ENCODE measurements at regions not wholly inside any gene's neighbourhood (a gene's known extent, or its start where the extent isn't known, plus 50 kb on each side); places are given as distances from the start of the nearest gene placed in this dataset.

DNA sequence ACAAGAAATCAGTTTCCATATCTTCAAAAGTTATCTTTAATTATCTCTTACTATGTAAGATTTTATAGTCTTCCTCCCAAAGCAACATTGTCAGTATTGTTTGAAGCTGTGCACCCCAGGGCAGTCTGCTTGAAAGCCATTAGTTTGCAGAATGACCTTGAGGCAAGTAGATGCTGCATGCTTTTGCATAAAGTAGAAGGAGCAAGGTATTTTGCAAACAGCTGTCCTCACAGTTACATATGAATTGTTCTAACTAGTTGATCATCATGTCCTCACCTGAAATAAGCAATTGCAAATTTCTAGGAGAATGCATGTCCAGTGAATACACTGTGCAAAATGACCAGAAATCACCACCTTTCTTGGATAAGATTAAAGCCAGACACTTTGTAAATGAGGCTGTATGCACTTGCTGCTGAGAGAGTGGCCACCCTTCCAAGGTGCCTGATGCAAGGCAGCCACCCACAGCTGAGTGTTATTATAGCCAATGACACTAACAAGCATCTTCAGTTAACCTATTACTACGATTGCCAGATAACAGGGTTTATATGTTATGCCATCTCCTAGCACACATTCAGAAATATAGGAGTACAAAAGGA, 730.0 kb upstream of the TMEM132C start:
- TF ChIP-seq POLR2AphosphoS5 (IDR thresholded peaks at IDR 0.05; ENCODE audit: low read depth) (no peak), REST (IDR thresholded peaks at IDR 0.05; ENCODE audit: unreplicated experiment) (no peak), JUNB (IDR thresholded peaks at IDR 0.05; ENCODE audit: unreplicated experiment) (no peak), EZH2 (IDR thresholded peaks at IDR 0.05; ENCODE audit: low read depth, unreplicated experiment) (no peak), CREB1 (CRISPR knock-in tag; IDR thresholded peaks at IDR 0.05; ENCODE audit: low read depth) (no peak), EZH2phosphoT487 (IDR thresholded peaks at IDR 0.05; ENCODE audit: unreplicated experiment) (no peak), ZNF114 (CRISPR knock-in tag; IDR thresholded peaks at IDR 0.05) (no peak), NANOG (IDR thresholded peaks at IDR 0.05; ENCODE audit: borderline replicate concordance) (no peak), ZNF331 (CRISPR knock-in tag; IDR thresholded peaks at IDR 0.05; ENCODE audit: low read depth) (no peak), STAT1 (IDR thresholded peaks at IDR 0.05; ENCODE audit: unreplicated experiment) (no peak)
- TF ChIP-seq, protein P1, sequence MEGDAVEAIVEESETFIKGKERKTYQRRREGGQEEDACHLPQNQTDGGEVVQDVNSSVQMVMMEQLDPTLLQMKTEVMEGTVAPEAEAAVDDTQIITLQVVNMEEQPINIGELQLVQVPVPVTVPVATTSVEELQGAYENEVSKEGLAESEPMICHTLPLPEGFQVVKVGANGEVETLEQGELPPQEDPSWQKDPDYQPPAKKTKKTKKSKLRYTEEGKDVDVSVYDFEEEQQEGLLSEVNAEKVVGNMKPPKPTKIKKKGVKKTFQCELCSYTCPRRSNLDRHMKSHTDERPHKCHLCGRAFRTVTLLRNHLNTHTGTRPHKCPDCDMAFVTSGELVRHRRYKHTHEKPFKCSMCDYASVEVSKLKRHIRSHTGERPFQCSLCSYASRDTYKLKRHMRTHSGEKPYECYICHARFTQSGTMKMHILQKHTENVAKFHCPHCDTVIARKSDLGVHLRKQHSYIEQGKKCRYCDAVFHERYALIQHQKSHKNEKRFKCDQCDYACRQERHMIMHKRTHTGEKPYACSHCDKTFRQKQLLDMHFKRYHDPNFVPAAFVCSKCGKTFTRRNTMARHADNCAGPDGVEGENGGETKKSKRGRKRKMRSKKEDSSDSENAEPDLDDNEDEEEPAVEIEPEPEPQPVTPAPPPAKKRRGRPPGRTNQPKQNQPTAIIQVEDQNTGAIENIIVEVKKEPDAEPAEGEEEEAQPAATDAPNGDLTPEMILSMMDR (conservative IDR thresholded peaks at IDR 0.05; ENCODE audit: low read depth in 2 of 2): no peak
- TF ChIP-seq, protein P2, sequence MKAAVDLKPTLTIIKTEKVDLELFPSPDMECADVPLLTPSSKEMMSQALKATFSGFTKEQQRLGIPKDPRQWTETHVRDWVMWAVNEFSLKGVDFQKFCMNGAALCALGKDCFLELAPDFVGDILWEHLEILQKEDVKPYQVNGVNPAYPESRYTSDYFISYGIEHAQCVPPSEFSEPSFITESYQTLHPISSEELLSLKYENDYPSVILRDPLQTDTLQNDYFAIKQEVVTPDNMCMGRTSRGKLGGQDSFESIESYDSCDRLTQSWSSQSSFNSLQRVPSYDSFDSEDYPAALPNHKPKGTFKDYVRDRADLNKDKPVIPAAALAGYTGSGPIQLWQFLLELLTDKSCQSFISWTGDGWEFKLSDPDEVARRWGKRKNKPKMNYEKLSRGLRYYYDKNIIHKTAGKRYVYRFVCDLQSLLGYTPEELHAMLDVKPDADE (IDR thresholded peaks at IDR 0.05): no peak
- TF ChIP-seq, protein P3, sequence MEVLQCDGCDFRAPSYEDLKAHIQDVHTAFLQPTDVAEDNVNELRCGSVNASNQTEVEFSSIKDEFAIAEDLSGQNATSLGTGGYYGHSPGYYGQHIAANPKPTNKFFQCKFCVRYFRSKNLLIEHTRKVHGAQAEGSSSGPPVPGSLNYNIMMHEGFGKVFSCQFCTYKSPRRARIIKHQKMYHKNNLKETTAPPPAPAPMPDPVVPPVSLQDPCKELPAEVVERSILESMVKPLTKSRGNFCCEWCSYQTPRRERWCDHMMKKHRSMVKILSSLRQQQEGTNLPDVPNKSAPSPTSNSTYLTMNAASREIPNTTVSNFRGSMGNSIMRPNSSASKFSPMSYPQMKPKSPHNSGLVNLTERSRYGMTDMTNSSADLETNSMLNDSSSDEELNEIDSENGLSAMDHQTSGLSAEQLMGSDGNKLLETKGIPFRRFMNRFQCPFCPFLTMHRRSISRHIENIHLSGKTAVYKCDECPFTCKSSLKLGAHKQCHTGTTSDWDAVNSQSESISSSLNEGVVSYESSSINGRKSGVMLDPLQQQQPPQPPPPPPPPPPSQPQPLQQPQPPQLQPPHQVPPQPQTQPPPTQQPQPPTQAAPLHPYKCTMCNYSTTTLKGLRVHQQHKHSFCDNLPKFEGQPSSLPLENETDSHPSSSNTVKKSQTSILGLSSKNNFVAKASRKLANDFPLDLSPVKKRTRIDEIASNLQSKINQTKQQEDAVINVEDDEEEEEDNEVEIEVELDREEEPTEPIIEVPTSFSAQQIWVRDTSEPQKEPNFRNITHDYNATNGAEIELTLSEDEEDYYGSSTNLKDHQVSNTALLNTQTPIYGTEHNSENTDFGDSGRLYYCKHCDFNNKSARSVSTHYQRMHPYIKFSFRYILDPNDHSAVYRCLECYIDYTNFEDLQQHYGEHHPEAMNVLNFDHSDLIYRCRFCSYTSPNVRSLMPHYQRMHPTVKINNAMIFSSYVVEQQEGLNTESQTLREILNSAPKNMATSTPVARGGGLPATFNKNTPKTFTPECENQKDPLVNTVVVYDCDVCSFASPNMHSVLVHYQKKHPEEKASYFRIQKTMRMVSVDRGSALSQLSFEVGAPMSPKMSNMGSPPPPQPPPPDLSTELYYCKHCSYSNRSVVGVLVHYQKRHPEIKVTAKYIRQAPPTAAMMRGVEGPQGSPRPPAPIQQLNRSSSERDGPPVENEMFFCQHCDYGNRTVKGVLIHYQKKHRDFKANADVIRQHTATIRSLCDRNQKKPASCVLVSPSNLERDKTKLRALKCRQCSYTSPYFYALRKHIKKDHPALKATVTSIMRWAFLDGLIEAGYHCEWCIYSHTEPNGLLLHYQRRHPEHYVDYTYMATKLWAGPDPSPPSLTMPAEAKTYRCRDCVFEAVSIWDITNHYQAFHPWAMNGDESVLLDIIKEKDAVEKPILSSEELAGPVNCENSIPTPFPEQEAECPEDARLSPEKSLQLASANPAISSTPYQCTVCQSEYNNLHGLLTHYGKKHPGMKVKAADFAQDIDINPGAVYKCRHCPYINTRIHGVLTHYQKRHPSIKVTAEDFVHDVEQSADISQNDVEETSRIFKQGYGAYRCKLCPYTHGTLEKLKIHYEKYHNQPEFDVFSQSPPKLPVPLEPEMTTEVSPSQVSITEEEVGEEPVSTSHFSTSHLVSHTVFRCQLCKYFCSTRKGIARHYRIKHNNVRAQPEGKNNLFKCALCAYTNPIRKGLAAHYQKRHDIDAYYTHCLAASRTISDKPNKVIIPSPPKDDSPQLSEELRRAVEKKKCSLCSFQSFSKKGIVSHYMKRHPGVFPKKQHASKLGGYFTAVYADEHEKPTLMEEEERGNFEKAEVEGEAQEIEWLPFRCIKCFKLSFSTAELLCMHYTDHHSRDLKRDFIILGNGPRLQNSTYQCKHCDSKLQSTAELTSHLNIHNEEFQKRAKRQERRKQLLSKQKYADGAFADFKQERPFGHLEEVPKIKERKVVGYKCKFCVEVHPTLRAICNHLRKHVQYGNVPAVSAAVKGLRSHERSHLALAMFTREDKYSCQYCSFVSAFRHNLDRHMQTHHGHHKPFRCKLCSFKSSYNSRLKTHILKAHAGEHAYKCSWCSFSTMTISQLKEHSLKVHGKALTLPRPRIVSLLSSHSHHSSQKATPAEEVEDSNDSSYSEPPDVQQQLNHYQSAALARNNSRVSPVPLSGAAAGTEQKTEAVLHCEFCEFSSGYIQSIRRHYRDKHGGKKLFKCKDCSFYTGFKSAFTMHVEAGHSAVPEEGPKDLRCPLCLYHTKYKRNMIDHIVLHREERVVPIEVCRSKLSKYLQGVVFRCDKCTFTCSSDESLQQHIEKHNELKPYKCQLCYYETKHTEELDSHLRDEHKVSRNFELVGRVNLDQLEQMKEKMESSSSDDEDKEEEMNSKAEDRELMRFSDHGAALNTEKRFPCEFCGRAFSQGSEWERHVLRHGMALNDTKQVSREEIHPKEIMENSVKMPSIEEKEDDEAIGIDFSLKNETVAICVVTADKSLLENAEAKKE (CRISPR knock-in tag; IDR thresholded peaks at IDR 0.05): no peak
